K562 (cell line): ENCODE measurements at regions not wholly inside any gene's neighbourhood (a gene's known extent, or its start where the extent isn't known, plus 50 kb on each side); places are given as distances from the start of the nearest gene placed in this dataset.

Experiments used
- CBFA2T3 ChIP-seq: fragments of 450-650 bp; IDR thresholded peaks from 2 replicates; pipeline ENCODE4 v1.6.1; 2017
- RBM15 ChIP-seq: fragments of 200-400 bp; formaldehyde crosslinking; IDR thresholded peaks from 2 replicates; pipeline ENCODE4 v1.6.1; 2018; ENCODE audit warnings: mild to moderate bottlenecking, low read length, moderate library complexity; ENCODE audit not compliant: insufficient read depth
- SP2 ChIP-seq: IDR thresholded peaks from 2 replicates; pipeline ENCODE4 v1.6.1; 2011; ENCODE audit warnings: mild to moderate bottlenecking, low read depth, low read length, moderate library complexity; ENCODE audit not compliant: poor library complexity, severe bottlenecking; ENCODE audit errors: extremely low read depth
- TF ChIP-seq, protein P1 (sequence below): fragments of 450-650 bp; IDR thresholded peaks from 2 replicates; pipeline ENCODE4 v1.6.1; 2016; ENCODE audit warnings: mild to moderate bottlenecking, moderate library complexity

DNA sequence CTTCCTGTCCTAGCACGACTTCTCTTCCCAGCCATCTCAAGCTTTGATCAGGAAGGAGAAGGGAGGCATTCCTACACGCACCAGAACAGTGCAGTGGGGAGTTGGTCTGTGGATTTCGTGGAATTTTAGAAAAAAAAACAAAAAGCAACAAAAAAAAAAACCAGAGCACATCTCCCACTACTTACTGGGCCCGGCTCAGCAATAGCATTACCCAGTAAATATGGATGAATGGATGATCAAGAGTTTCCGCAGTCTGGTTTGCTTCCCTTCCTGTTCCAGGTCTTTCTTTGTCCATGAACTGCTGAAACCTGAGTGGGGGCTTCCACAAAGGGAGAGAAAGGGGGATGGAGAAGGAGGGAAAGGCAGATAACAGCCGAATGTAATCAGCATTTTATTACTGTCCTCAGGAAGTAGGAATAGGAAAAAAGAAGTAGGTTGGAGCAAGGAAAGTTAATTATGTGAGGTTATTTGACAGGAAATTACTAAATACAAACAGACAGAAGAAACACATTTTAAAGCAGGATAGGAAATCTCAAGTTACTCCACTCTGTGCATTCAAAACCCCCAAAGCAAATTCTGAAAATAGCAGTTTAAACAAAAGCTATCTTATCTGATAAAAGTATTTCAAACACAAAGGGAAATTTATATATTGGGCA, 349.0 kb downstream of the PRL start (continued):
- TF ChIP-seq, protein P1, sequence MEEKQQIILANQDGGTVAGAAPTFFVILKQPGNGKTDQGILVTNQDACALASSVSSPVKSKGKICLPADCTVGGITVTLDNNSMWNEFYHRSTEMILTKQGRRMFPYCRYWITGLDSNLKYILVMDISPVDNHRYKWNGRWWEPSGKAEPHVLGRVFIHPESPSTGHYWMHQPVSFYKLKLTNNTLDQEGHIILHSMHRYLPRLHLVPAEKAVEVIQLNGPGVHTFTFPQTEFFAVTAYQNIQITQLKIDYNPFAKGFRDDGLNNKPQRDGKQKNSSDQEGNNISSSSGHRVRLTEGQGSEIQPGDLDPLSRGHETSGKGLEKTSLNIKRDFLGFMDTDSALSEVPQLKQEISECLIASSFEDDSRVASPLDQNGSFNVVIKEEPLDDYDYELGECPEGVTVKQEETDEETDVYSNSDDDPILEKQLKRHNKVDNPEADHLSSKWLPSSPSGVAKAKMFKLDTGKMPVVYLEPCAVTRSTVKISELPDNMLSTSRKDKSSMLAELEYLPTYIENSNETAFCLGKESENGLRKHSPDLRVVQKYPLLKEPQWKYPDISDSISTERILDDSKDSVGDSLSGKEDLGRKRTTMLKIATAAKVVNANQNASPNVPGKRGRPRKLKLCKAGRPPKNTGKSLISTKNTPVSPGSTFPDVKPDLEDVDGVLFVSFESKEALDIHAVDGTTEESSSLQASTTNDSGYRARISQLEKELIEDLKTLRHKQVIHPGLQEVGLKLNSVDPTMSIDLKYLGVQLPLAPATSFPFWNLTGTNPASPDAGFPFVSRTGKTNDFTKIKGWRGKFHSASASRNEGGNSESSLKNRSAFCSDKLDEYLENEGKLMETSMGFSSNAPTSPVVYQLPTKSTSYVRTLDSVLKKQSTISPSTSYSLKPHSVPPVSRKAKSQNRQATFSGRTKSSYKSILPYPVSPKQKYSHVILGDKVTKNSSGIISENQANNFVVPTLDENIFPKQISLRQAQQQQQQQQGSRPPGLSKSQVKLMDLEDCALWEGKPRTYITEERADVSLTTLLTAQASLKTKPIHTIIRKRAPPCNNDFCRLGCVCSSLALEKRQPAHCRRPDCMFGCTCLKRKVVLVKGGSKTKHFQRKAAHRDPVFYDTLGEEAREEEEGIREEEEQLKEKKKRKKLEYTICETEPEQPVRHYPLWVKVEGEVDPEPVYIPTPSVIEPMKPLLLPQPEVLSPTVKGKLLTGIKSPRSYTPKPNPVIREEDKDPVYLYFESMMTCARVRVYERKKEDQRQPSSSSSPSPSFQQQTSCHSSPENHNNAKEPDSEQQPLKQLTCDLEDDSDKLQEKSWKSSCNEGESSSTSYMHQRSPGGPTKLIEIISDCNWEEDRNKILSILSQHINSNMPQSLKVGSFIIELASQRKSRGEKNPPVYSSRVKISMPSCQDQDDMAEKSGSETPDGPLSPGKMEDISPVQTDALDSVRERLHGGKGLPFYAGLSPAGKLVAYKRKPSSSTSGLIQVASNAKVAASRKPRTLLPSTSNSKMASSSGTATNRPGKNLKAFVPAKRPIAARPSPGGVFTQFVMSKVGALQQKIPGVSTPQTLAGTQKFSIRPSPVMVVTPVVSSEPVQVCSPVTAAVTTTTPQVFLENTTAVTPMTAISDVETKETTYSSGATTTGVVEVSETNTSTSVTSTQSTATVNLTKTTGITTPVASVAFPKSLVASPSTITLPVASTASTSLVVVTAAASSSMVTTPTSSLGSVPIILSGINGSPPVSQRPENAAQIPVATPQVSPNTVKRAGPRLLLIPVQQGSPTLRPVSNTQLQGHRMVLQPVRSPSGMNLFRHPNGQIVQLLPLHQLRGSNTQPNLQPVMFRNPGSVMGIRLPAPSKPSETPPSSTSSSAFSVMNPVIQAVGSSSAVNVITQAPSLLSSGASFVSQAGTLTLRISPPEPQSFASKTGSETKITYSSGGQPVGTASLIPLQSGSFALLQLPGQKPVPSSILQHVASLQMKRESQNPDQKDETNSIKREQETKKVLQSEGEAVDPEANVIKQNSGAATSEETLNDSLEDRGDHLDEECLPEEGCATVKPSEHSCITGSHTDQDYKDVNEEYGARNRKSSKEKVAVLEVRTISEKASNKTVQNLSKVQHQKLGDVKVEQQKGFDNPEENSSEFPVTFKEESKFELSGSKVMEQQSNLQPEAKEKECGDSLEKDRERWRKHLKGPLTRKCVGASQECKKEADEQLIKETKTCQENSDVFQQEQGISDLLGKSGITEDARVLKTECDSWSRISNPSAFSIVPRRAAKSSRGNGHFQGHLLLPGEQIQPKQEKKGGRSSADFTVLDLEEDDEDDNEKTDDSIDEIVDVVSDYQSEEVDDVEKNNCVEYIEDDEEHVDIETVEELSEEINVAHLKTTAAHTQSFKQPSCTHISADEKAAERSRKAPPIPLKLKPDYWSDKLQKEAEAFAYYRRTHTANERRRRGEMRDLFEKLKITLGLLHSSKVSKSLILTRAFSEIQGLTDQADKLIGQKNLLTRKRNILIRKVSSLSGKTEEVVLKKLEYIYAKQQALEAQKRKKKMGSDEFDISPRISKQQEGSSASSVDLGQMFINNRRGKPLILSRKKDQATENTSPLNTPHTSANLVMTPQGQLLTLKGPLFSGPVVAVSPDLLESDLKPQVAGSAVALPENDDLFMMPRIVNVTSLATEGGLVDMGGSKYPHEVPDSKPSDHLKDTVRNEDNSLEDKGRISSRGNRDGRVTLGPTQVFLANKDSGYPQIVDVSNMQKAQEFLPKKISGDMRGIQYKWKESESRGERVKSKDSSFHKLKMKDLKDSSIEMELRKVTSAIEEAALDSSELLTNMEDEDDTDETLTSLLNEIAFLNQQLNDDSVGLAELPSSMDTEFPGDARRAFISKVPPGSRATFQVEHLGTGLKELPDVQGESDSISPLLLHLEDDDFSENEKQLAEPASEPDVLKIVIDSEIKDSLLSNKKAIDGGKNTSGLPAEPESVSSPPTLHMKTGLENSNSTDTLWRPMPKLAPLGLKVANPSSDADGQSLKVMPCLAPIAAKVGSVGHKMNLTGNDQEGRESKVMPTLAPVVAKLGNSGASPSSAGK, result no peak
- TF ChIP-seq SP2, result no peak
- TF ChIP-seq CBFA2T3, result no peak
- no peak for TF ChIP-seq RBM15
